HG02623 (cell line): ENCODE measurements at regions not wholly inside any gene's neighbourhood (a gene's known extent, or its start where the extent isn't known, plus 50 kb on each side); places are given as distances from the start of the nearest gene placed in this dataset.
"Not testable (repeated sequence)": the region's sequence is repeated elsewhere in the genome, so short reads cannot be mapped to it uniquely, and the experiment has no call there.

ENCODE experiments used
- ATAC-seq: cut with Tn5 transposase; IDR thresholded peaks from one replicate; pipeline ENCODE4 v1.9.1; 2021; ENCODE audit warnings: moderate library complexity; ENCODE audit not compliant: unreplicated experiment

GRCh38 chr5:29148581-29148980 is 2044.9 kb upstream of the CDH6 start:
- ATAC-seq: no peak

GRCh38 chr5:29148073-29148472 is 2045.4 kb upstream of the CDH6 start:
- no peak for ATAC-seq

GRCh38 chr5:29143266-29143665 is 2050.2 kb upstream of the CDH6 start:
- ATAC-seq: no peak

- ATAC-seq: no peak
These were observed 2059.1 kb upstream of the CDH6 start for GRCh38 chr5:29134418-29134817.

GRCh38 chr5:29131285-29131684 is 2062.2 kb upstream of the CDH6 start:
- ATAC-seq: no peak

- ATAC-seq: no peak
These were observed 2062.7 kb upstream of the CDH6 start for GRCh38 chr5:29130786-29131185.

- not testable (repeated sequence) for ATAC-seq
These were observed 2065.8 kb upstream of the CDH6 start for GRCh38 chr5:29127524-29128156.

- ATAC-seq: not testable (repeated sequence)
These were observed 2067.0 kb upstream of the CDH6 start for GRCh38 chr5:29126462-29126861.

- ATAC-seq: no peak
These were observed 2071.2 kb upstream of the CDH6 start for GRCh38 chr5:29122306-29122705.

GRCh38 chr5:29114331-29114768 is 2076.0 kb upstream of the CDH9 start:
- no peak for ATAC-seq

- no peak for ATAC-seq
These were observed 2075.1 kb upstream of the CDH9 start for GRCh38 chr5:29113516-29113915.

- ATAC-seq: no peak
These were observed 2061.2 kb upstream of the CDH9 start for GRCh38 chr5:29099585-29099984.

- ATAC-seq: no peak
These were observed 2051.3 kb upstream of the CDH9 start for GRCh38 chr5:29089591-29090130.

GRCh38 chr5:29085142-29085541 is 2046.8 kb upstream of the CDH9 start:
- ATAC-seq: no peak

GRCh38 chr5:29079771-29080170 is 2041.4 kb upstream of the CDH9 start:
- no peak for ATAC-seq

- no peak for ATAC-seq
These were observed 2039.1 kb upstream of the CDH9 start for GRCh38 chr5:29077451-29077850.

- ATAC-seq: no peak
These were observed 2030.7 kb upstream of the CDH9 start for GRCh38 chr5:29069104-29069402.

GRCh38 chr5:29061381-29061780 is 2023.0 kb upstream of the CDH9 start:
- ATAC-seq: no peak

GRCh38 chr5:29054694-29055093 is 2016.3 kb upstream of the CDH9 start:
- ATAC-seq: no peak

- no peak for ATAC-seq
These were observed 2015.9 kb upstream of the CDH9 start for GRCh38 chr5:29054282-29054681.

GRCh38 chr5:29051509-29051908 is 2013.1 kb upstream of the CDH9 start:
- no peak for ATAC-seq

- no peak for ATAC-seq
These were observed 2003.8 kb upstream of the CDH9 start for GRCh38 chr5:29042152-29042551.

- no peak for ATAC-seq
These were observed 2002.0 kb upstream of the CDH9 start for GRCh38 chr5:29040404-29040803.
